WTC11 (cell line): ENCODE measurements at regions not wholly inside any gene's neighbourhood (a gene's known extent, or its start where the extent isn't known, plus 50 kb on each side); places are given as distances from the start of the nearest gene placed in this dataset.

Experiments
- ATAC-seq: fragments of 200-7000 bp; cut with Tn5 transposase; 2 replicates; pipeline ENCODE4 v1.10.0; 2021; ENCODE audit warnings: mild to moderate bottlenecking, moderate library complexity
- CTCF ChIA-PET: fragments of 300-600 bp; sonication (Branson Sonifier 250); formaldehyde crosslinking; loops from one replicate; lab custom pipeline; 2021; ENCODE audit warnings: antibody characterized with exemption; lab: Charles Lee
- POLR2A ChIA-PET: fragments of 350-600 bp; sonication (Branson Sonifier 250); formaldehyde crosslinking; loops from one replicate; lab custom pipeline; 2021; ENCODE audit warnings: antibody characterized with exemption; lab: Charles Lee
- DNase-seq: peaks from one replicate; pipeline ENCODE4 v3.0.0; 2021; ENCODE audit warnings: low spot score
- H3K27ac Mint-ChIP-seq: 2 replicates; pipeline ENCODE4 v1.8.0; 2021; ENCODE audit warnings: mixed read lengths
- H3K27me3 Mint-ChIP-seq: 2 replicates; pipeline ENCODE4 v1.8.0; 2021; ENCODE audit warnings: low read depth, mild to moderate bottlenecking, moderate library complexity, mixed read lengths
- H3K36me3 Mint-ChIP-seq: 2 replicates; pipeline ENCODE4 v1.8.0; 2021; ENCODE audit warnings: mixed read lengths
- H3K4me1 Mint-ChIP-seq: 2 replicates; pipeline ENCODE4 v1.8.0; 2022; ENCODE audit warnings: mixed read lengths
- H3K4me3 Mint-ChIP-seq: 2 replicates; pipeline ENCODE4 v1.8.0; 2021; ENCODE audit warnings: mild to moderate bottlenecking, moderate library complexity, mixed read lengths
- H3K9me3 Mint-ChIP-seq: 2 replicates; pipeline ENCODE4 v1.8.0; 2021; ENCODE audit warnings: mixed read lengths
- ETV6 ChIP-seq: sonication (generic); formaldehyde crosslinking; IDR thresholded peaks from 2 replicates; pipeline ENCODE4 v1.8.1; 2022; ENCODE audit warnings: mild to moderate bottlenecking, missing genetic modification reagents
- NFYB ChIP-seq: sonication (generic); formaldehyde crosslinking; conservative IDR thresholded peaks from 2 replicates; pipeline ENCODE4 v1.8.0; 2022; ENCODE audit warnings: low read depth, missing genetic modification reagents
- NR2C2 ChIP-seq: sonication (generic); formaldehyde crosslinking; IDR thresholded peaks from 2 replicates; pipeline ENCODE4 v1.8.0; 2022; ENCODE audit warnings: mild to moderate bottlenecking, missing genetic modification reagents
- PRDM15 ChIP-seq: sonication (generic); formaldehyde crosslinking; IDR thresholded peaks from 2 replicates; pipeline ENCODE4 v1.8.0; 2022; ENCODE audit warnings: missing genetic modification reagents
- TCF7 ChIP-seq: sonication (generic); formaldehyde crosslinking; IDR thresholded peaks from 2 replicates; pipeline ENCODE4 v1.8.0; 2022; ENCODE audit warnings: mild to moderate bottlenecking, low read depth, missing genetic modification reagents, moderate library complexity
- TEAD4 ChIP-seq: sonication (generic); formaldehyde crosslinking; IDR thresholded peaks from 2 replicates; pipeline ENCODE4 v1.8.0; 2022; ENCODE audit warnings: mild to moderate bottlenecking, missing genetic modification reagents
- ZNF423 ChIP-seq: fragments of 250-450 bp; sonication (Bioruptor Pico); IDR thresholded peaks from 2 replicates; pipeline ENCODE4 v2.1.2; 2022; ENCODE audit warnings: mild to moderate bottlenecking, moderate library complexity
- ZNF425 ChIP-seq: fragments of 250-450 bp; sonication (Bioruptor Pico); conservative IDR thresholded peaks from 2 replicates; pipeline ENCODE4 v1.9.0; 2021; ENCODE audit warnings: mild to moderate bottlenecking
- ZNF671 ChIP-seq: fragments of 250-450 bp; sonication (Bioruptor Pico); IDR thresholded peaks from 2 replicates; pipeline ENCODE4 v1.8.0; 2021; ENCODE audit warnings: mild to moderate bottlenecking
- TF ChIP-seq, protein P1 (sequence below): sonication (generic); formaldehyde crosslinking; IDR thresholded peaks from 2 replicates; pipeline ENCODE4 v1.8.1; 2023; ENCODE audit warnings: mild to moderate bottlenecking, missing genetic modification reagents, borderline replicate concordance
- TF ChIP-seq, protein P2 (sequence below): sonication (generic); formaldehyde crosslinking; IDR thresholded peaks from 2 replicates; pipeline ENCODE4 v1.8.0; 2022; ENCODE audit warnings: mild to moderate bottlenecking, missing genetic modification reagents
- TF ChIP-seq, protein P3 (sequence below): sonication (generic); formaldehyde crosslinking; IDR thresholded peaks from 2 replicates; pipeline ENCODE4 v1.8.1; 2022; ENCODE audit warnings: low read depth, mild to moderate bottlenecking, moderate library complexity, missing genetic modification reagents, borderline replicate concordance

GRCh38 chr6:21526974-21527373, 66.6 kb upstream of the SOX4 start (continued):
- TF ChIP-seq, protein P1, sequence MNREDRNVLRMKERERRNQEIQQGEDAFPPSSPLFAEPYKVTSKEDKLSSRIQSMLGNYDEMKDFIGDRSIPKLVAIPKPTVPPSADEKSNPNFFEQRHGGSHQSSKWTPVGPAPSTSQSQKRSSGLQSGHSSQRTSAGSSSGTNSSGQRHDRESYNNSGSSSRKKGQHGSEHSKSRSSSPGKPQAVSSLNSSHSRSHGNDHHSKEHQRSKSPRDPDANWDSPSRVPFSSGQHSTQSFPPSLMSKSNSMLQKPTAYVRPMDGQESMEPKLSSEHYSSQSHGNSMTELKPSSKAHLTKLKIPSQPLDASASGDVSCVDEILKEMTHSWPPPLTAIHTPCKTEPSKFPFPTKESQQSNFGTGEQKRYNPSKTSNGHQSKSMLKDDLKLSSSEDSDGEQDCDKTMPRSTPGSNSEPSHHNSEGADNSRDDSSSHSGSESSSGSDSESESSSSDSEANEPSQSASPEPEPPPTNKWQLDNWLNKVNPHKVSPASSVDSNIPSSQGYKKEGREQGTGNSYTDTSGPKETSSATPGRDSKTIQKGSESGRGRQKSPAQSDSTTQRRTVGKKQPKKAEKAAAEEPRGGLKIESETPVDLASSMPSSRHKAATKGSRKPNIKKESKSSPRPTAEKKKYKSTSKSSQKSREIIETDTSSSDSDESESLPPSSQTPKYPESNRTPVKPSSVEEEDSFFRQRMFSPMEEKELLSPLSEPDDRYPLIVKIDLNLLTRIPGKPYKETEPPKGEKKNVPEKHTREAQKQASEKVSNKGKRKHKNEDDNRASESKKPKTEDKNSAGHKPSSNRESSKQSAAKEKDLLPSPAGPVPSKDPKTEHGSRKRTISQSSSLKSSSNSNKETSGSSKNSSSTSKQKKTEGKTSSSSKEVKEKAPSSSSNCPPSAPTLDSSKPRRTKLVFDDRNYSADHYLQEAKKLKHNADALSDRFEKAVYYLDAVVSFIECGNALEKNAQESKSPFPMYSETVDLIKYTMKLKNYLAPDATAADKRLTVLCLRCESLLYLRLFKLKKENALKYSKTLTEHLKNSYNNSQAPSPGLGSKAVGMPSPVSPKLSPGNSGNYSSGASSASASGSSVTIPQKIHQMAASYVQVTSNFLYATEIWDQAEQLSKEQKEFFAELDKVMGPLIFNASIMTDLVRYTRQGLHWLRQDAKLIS (CRISPR knock-in tag), result no peak
- no peak for TF ChIP-seq ZNF423 (CRISPR knock-in tag)

DNA sequence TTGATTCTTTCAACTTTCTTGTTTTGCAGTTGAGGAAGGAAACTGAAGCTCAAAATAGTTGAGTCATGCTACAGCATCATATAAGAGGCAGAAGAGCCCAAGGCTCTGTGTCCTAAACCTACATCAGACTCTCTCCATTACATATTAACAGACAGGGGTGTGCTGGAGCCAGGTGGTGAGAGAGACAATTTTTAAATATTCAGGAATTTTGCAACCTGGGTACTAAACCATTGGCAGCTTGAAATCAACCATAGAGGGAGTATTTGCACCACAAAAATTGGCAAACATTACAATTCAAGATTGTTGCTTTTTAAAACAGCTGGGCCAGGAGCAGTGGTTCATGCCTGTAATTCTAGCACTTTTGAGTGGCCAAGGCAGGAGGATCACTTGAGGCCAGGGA, 65.8 kb upstream of the SOX4 start:
- DNase-seq (no peak), ATAC-seq (no peak)
- Mint-ChIP-seq H3K27me3 (no peaks in the 10 kb centered on the region), H3K36me3 (no peaks in the 10 kb centered on the region), H3K4me1 (peaks cover 10% of the 10 kb centered on the region), H3K9me3 (no peaks in the 10 kb centered on the region), H3K4me3 (no peak overlapping the region), H3K27ac (no peak overlapping the region)
- TF ChIP-seq NR2C2 (CRISPR knock-in tag), result no peak
- no peak for TF ChIP-seq ETV6 (CRISPR knock-in tag)
- TF ChIP-seq PRDM15, result no peak
- no peak for TF ChIP-seq NFYB (CRISPR knock-in tag)
- no peak for TF ChIP-seq ZNF425 (CRISPR knock-in tag)
- TF ChIP-seq TCF7 (CRISPR knock-in tag), result no peak
- TF ChIP-seq, protein P2, sequence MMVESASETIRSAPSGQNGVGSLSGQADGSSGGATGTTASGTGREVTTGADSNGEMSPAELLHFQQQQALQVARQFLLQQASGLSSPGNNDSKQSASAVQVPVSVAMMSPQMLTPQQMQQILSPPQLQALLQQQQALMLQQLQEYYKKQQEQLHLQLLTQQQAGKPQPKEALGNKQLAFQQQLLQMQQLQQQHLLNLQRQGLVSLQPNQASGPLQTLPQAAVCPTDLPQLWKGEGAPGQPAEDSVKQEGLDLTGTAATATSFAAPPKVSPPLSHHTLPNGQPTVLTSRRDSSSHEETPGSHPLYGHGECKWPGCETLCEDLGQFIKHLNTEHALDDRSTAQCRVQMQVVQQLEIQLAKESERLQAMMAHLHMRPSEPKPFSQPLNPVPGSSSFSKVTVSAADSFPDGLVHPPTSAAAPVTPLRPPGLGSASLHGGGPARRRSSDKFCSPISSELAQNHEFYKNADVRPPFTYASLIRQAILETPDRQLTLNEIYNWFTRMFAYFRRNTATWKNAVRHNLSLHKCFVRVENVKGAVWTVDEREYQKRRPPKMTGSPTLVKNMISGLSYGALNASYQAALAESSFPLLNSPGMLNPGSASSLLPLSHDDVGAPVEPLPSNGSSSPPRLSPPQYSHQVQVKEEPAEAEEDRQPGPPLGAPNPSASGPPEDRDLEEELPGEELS, result no peak
- TF ChIP-seq ZNF671 (CRISPR knock-in tag), result no peak
- TF ChIP-seq TEAD4, result no peak
- TF ChIP-seq, protein P3, sequence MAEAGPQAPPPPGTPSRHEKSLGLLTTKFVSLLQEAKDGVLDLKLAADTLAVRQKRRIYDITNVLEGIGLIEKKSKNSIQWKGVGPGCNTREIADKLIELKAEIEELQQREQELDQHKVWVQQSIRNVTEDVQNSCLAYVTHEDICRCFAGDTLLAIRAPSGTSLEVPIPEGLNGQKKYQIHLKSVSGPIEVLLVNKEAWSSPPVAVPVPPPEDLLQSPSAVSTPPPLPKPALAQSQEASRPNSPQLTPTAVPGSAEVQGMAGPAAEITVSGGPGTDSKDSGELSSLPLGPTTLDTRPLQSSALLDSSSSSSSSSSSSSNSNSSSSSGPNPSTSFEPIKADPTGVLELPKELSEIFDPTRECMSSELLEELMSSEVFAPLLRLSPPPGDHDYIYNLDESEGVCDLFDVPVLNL, result no peak
- POLR2A ChIA-PET, result no interaction called here
- CTCF ChIA-PET, result interaction anchor here (0.7 kb wide), 1 partner anchor 61 kb away, joined by 5 read pairs; no protein-coding TSS in a partner anchor
